IMR-90 (cell line): ENCODE measurements at regions not wholly inside any gene's neighbourhood (a gene's known extent, or its start where the extent isn't known, plus 50 kb on each side); places are given as distances from the start of the nearest gene placed in this dataset.

Experiments
- ATAC-seq: fragments of 200-7000 bp; cut with Tn5 transposase; 2 replicates; pipeline ENCODE4 v1.9.1; 2020; ENCODE audit warnings: low read depth, mild to moderate bottlenecking, moderate library complexity
- BruUV-seq: library from RNA; stranded (reverse); fragments of 400-500 nt; replicated peaks from 2 replicates; lab custom pipeline; 2021; lab: Mats Ljungman, UMichigan
- CTCF ChIA-PET: fragments of 300-600 bp; formaldehyde crosslinking; extraction: SDS; loops from one replicate; lab custom pipeline; 2021; ENCODE audit warnings: antibody characterized with exemption; lab: Yijun Ruan, JAX
- POLR2A ChIA-PET: fragments of 300-600 bp; sonication (Branson Sonifier 250); formaldehyde crosslinking; loops from one replicate; lab custom pipeline; 2022; ENCODE audit warnings: antibody characterized with exemption; ENCODE audit not compliant: unreplicated experiment; lab: Charles Lee
- DNase-seq: peaks from one replicate; pipeline ENCODE4 v3.0.0; 2013
- H2AFZ ChIP-seq: replicated peaks from 2 replicates; pipeline ENCODE3; 2013; ENCODE audit warnings: low read length, mild to moderate bottlenecking; ENCODE audit not compliant: poor library complexity
- H2AK5ac ChIP-seq: 2 replicates; pipeline ENCODE4 v1.6.1; 2013; ENCODE audit warnings: low read depth, low read length, inconsistent platforms
- H2AK9ac ChIP-seq: replicated peaks from 2 replicates; pipeline ENCODE3; 2013; ENCODE audit warnings: mild to moderate bottlenecking, low read depth, low read length, moderate library complexity; ENCODE audit not compliant: poor library complexity
- H2BK120ac ChIP-seq: 2 replicates; pipeline ENCODE4 v1.6.1; 2013; ENCODE audit warnings: low read depth, low read length, inconsistent platforms
- H2BK15ac ChIP-seq: 3 replicates; pipeline ENCODE4 v1.6.1; 2013; ENCODE audit warnings: low read depth, low read length, inconsistent platforms
- H2BK20ac ChIP-seq: 2 replicates; pipeline ENCODE4 v1.6.1; 2013; ENCODE audit warnings: low read depth, mild to moderate bottlenecking, inconsistent platforms, low read length, moderate library complexity
- H2BK5ac ChIP-seq: 2 replicates; pipeline ENCODE4 v1.6.1; 2013; ENCODE audit warnings: mild to moderate bottlenecking, low read depth, low read length, inconsistent platforms; ENCODE audit not compliant: poor library complexity, severe bottlenecking
- H3K14ac ChIP-seq: replicated peaks from 2 replicates; pipeline ENCODE4 v1.6.1; 2013; ENCODE audit warnings: low read depth, low read length, inconsistent platforms
- H3K18ac ChIP-seq: 2 replicates; pipeline ENCODE4 v1.6.1; 2013; ENCODE audit warnings: low read depth, low read length, control low read depth
- H3K23ac ChIP-seq: 2 replicates; pipeline ENCODE4 v1.6.1; 2013; ENCODE audit warnings: low read depth, low read length, inconsistent platforms
- H3K27ac ChIP-seq: 2 replicates; pipeline ENCODE4 v1.5.1; 2013; ENCODE audit warnings: mild to moderate bottlenecking, control low read depth, low read length; ENCODE audit not compliant: insufficient read depth
- H3K27me3 ChIP-seq: 2 replicates; pipeline ENCODE4 v1.6.1; 2013; ENCODE audit warnings: low read length; ENCODE audit not compliant: control insufficient read depth, insufficient read depth
- H3K36me3 ChIP-seq: 2 replicates; pipeline ENCODE4 v1.6.1; 2013; ENCODE audit warnings: low read length, mixed read lengths; ENCODE audit not compliant: control insufficient read depth, insufficient read depth
- H3K4ac ChIP-seq: 2 replicates; pipeline ENCODE4 v1.6.1; 2013; ENCODE audit warnings: low read depth, low read length, inconsistent platforms
- H3K4me1 ChIP-seq: 2 replicates; pipeline ENCODE4 v1.6.1; 2013; ENCODE audit warnings: low read length, mixed read lengths; ENCODE audit not compliant: control insufficient read depth, insufficient read depth
- H3K4me2 ChIP-seq: 2 replicates; pipeline ENCODE4 v1.6.1; 2013; ENCODE audit warnings: low read depth, mild to moderate bottlenecking, control low read depth, low read length, moderate library complexity
- H3K4me3 ChIP-seq: 2 replicates; pipeline ENCODE4 v1.5.1; 2013; ENCODE audit warnings: low read depth, mild to moderate bottlenecking, control low read depth, low read length, moderate library complexity; ENCODE audit not compliant: insufficient read depth
- H3K56ac ChIP-seq: 2 replicates; pipeline ENCODE4 v1.6.1; 2013; ENCODE audit warnings: low read length, inconsistent platforms; ENCODE audit not compliant: insufficient read depth; ENCODE audit errors: extremely low read depth
- H3K79me1 ChIP-seq, 2 experiments: 2 replicates each; pipeline ENCODE4 v1.6.1; 2013; ENCODE audit warnings: low read length in 2 of 2, inconsistent platforms in 1 of 2, low read depth in 1 of 2
- H3K9ac ChIP-seq: 2 replicates; pipeline ENCODE4 v1.6.1; 2013; ENCODE audit warnings: low read depth, low read length, control low read depth
- H3K9me1 ChIP-seq: 2 replicates; pipeline ENCODE4 v1.6.1; 2013; ENCODE audit warnings: low read length, inconsistent platforms; ENCODE audit not compliant: insufficient read depth
- H3K9me3 ChIP-seq: 2 replicates; pipeline ENCODE4 v1.6.1; 2013; ENCODE audit warnings: low read length; ENCODE audit not compliant: control insufficient read depth, insufficient read depth
- H4K20me1 ChIP-seq: 2 replicates; pipeline ENCODE4 v1.6.1; 2013; ENCODE audit warnings: low read length, inconsistent platforms; ENCODE audit not compliant: insufficient read depth
- H4K5ac ChIP-seq: 2 replicates; pipeline ENCODE4 v1.6.1; 2013; ENCODE audit warnings: mild to moderate bottlenecking, low read depth, low read length, control low read depth
- H4K8ac ChIP-seq, 2 experiments: 2 replicates each; pipeline ENCODE4 v1.6.1; 2013; ENCODE audit warnings: low read depth in 2 of 2, low read length in 2 of 2, control low read depth in 1 of 2, inconsistent platforms in 1 of 2
- H4K91ac ChIP-seq: 2 replicates; pipeline ENCODE4 v1.6.1; 2013; ENCODE audit warnings: low read depth, low read length, inconsistent platforms; ENCODE audit not compliant: insufficient read depth
- BHLHE40 ChIP-seq: fragments of 150-350 bp; IDR thresholded peaks from 2 replicates; pipeline ENCODE4 v1.6.1; 2016; ENCODE audit warnings: mild to moderate bottlenecking, low read depth, low read length
- CEBPB ChIP-seq: IDR thresholded peaks from 2 replicates; pipeline ENCODE4 v1.6.1; 2012; ENCODE audit warnings: low read depth, low read length, improper control_type of control experiment
- CHD1 ChIP-seq: IDR thresholded peaks from 2 replicates; pipeline ENCODE4 v1.6.1; 2012; ENCODE audit warnings: low read depth, low read length, improper control_type of control experiment
- FOS ChIP-seq: fragments of 150-350 bp; IDR thresholded peaks from 2 replicates; pipeline ENCODE4 v1.6.1; 2016; ENCODE audit warnings: low read depth, low read length
- MAFK ChIP-seq: IDR thresholded peaks from 2 replicates; pipeline ENCODE4 v1.6.1; 2012; ENCODE audit warnings: low read depth, low read length, improper control_type of control experiment
- MAZ ChIP-seq: IDR thresholded peaks from 2 replicates; pipeline ENCODE4 v1.6.1; 2012; ENCODE audit warnings: low read depth, mild to moderate bottlenecking, low read length, improper control_type of control experiment, moderate library complexity, borderline replicate concordance
- MXI1 ChIP-seq: IDR thresholded peaks from 2 replicates; pipeline ENCODE4 v1.6.1; 2012; ENCODE audit warnings: low read depth, mild to moderate bottlenecking, low read length, moderate library complexity, borderline replicate concordance
- NFE2L2 ChIP-seq: fragments of 150-350 bp; IDR thresholded peaks from 2 replicates; pipeline ENCODE4 v1.6.1; 2016; ENCODE audit warnings: low read depth, mild to moderate bottlenecking, low read length
- POLR2A ChIP-seq: IDR thresholded peaks from 2 replicates; pipeline ENCODE4 v1.6.1; 2012; ENCODE audit warnings: mild to moderate bottlenecking, low read depth, low read length
- RAD21 ChIP-seq: IDR thresholded peaks from 2 replicates; pipeline ENCODE4 v1.6.1; 2012; ENCODE audit warnings: low read length, improper control_type of control experiment
- RCOR1 ChIP-seq: IDR thresholded peaks from 2 replicates; pipeline ENCODE4 v1.6.1; 2012; ENCODE audit warnings: mild to moderate bottlenecking, low read length, improper control_type of control experiment; ENCODE audit not compliant: insufficient replicate concordance
- RFX5 ChIP-seq: IDR thresholded peaks from 2 replicates; pipeline ENCODE4 v1.8.0; 2012; ENCODE audit warnings: low read depth, mild to moderate bottlenecking, low read length, moderate library complexity
- SMC3 ChIP-seq: fragments of 150-350 bp; IDR thresholded peaks from 2 replicates; pipeline ENCODE4 v1.6.1; 2016; ENCODE audit warnings: low read depth, mild to moderate bottlenecking, antibody characterized with exemption, low read length, moderate library complexity
- WGBS, 2 experiments: methylation state at CpG; one replicate each; pipeline versions ENCODE4 v1.1.5 to v1.1.7; 2013; ENCODE audit warnings: missing lambda C conversion rate in 2 of 2; ENCODE audit not compliant: insufficient read length in 1 of 2; ENCODE audit errors: extremely low coverage in 2 of 2; 5-methylcytosine and 5-hydroxymethylcytosine counted together
- dilution Hi-C: fragments of 300-500 bp; cut with HindIII; formaldehyde crosslinking; loops from one replicate; pipeline ENCODE4 v1.14.3; 2018; ENCODE audit warnings: low sequenced_read_pairs; ENCODE audit not compliant: unreplicated experiment
- in situ Hi-C: fragments of 300-500 bp; cut with MboI; formaldehyde crosslinking; loops from 3 replicates; pipeline ENCODE4 v1.14.3; 2019; ENCODE audit warnings: low sequenced_read_pairs, inconsistent platforms, mixed read lengths
- intact Hi-C: fragments of 100-400 bp; cut with micrococcal nuclease; formaldehyde crosslinking; loops from 2 replicates; pipeline ENCODE4 v1.10.0; 2022
- TF ChIP-seq, protein P1 (sequence below): fragments of 150-350 bp; IDR thresholded peaks from 2 replicates; pipeline ENCODE4 v1.6.1; 2017; ENCODE audit warnings: mild to moderate bottlenecking, antibody characterized with exemption, low read length, low read depth
- TF ChIP-seq, protein P2 (sequence below): conservative IDR thresholded peaks from 2 replicates; pipeline ENCODE4 v1.5.1; 2012; ENCODE audit warnings: mild to moderate bottlenecking, low read depth, low read length, improper control_type of control experiment
- TF ChIP-seq, protein P3 (sequence below): fragments of 150-350 bp; IDR thresholded peaks from 2 replicates; pipeline ENCODE4 v1.6.1; 2016; ENCODE audit warnings: low read depth, mild to moderate bottlenecking, low read length, moderate library complexity, borderline replicate concordance

DNA sequence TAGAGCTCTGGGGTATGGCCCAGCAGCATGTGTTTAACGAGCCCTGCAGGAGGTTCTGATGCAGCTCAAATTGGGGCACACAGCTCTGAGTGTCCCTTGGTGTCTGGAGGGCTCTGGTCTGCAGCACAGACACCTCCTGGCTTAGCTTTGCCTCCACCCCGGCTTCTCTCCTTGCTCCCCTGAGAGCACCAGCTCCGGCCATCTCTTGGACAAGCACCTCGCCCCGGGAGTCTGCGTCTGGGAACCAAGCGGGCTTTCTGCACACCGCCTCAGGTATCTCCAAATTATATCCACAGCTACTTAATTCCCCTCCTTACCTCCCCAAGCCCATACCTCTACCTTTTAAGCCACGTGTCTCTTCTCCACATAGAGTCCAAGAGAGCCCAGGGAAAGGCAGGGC lies 83.7 kb upstream of the IRX4 start:
- Histone ChIP-seq H3K27me3 (no peaks in the 10 kb centered on the region), H3K9me1 (no peaks in the 10 kb centered on the region), H2BK15ac (no peak overlapping the region), H4K5ac (no peak overlapping the region), H2AK5ac (no peak overlapping the region), H4K8ac (no peak overlapping the region), H4K20me1 (no peaks in the 10 kb centered on the region), H3K4me3 (no peak overlapping the region), H2BK5ac (no peak overlapping the region), H2AK9ac (no peak overlapping the region), H3K4me1 (no peaks in the 10 kb centered on the region), H3K79me1 (no peaks in the 10 kb centered on the region), H3K4me2 (no peak overlapping the region), H3K14ac (no peak overlapping the region), H2BK20ac (no peak overlapping the region), H3K9ac (no peak overlapping the region), H3K27ac (no peak overlapping the region), H3K36me3 (no peaks in the 10 kb centered on the region), H2AFZ (no peak overlapping the region), H3K9me3 (peaks cover 12% of the 10 kb centered on the region), H2BK120ac (no peak overlapping the region), H3K23ac (no peak overlapping the region), H3K56ac (no peak overlapping the region), H4K91ac (no peak overlapping the region), H3K4ac (no peak overlapping the region), H3K18ac (no peak overlapping the region)
- dilution Hi-C loops (no loop called here), in situ Hi-C loops (no loop called here), intact Hi-C loops (no loop called here)
- TF ChIP-seq RCOR1 (no peak), POLR2A (no peak), BHLHE40 (no peak), SMC3 (no peak), CHD1 (no peak), MAFK (no peak), MAZ (no peak), MXI1 (no peak), RAD21 (no peak), CEBPB (no peak), NFE2L2 (no peak), FOS (no peak), RFX5 (no peak)
- TF ChIP-seq, protein P1, sequence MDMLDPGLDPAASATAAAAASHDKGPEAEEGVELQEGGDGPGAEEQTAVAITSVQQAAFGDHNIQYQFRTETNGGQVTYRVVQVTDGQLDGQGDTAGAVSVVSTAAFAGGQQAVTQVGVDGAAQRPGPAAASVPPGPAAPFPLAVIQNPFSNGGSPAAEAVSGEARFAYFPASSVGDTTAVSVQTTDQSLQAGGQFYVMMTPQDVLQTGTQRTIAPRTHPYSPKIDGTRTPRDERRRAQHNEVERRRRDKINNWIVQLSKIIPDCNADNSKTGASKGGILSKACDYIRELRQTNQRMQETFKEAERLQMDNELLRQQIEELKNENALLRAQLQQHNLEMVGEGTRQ, result no peak
- TF ChIP-seq, protein P2, sequence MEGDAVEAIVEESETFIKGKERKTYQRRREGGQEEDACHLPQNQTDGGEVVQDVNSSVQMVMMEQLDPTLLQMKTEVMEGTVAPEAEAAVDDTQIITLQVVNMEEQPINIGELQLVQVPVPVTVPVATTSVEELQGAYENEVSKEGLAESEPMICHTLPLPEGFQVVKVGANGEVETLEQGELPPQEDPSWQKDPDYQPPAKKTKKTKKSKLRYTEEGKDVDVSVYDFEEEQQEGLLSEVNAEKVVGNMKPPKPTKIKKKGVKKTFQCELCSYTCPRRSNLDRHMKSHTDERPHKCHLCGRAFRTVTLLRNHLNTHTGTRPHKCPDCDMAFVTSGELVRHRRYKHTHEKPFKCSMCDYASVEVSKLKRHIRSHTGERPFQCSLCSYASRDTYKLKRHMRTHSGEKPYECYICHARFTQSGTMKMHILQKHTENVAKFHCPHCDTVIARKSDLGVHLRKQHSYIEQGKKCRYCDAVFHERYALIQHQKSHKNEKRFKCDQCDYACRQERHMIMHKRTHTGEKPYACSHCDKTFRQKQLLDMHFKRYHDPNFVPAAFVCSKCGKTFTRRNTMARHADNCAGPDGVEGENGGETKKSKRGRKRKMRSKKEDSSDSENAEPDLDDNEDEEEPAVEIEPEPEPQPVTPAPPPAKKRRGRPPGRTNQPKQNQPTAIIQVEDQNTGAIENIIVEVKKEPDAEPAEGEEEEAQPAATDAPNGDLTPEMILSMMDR, result no peak
- TF ChIP-seq, protein P3, sequence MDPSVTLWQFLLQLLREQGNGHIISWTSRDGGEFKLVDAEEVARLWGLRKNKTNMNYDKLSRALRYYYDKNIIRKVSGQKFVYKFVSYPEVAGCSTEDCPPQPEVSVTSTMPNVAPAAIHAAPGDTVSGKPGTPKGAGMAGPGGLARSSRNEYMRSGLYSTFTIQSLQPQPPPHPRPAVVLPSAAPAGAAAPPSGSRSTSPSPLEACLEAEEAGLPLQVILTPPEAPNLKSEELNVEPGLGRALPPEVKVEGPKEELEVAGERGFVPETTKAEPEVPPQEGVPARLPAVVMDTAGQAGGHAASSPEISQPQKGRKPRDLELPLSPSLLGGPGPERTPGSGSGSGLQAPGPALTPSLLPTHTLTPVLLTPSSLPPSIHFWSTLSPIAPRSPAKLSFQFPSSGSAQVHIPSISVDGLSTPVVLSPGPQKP, result no peak
- no peak for ATAC-seq
- no TSS peak for BruUV-seq
- no peak for DNase-seq
- WGBS, 2 experiments, result 29% methylated on average over 2 of the region's 9 CpGs; no CpG with 5 or more reads in 1 of the 2 experiments
- ChIA-PET POLR2A (no interaction called here), CTCF (no interaction called here)
